OCI-LY7 (cell line): ENCODE measurements at regions not wholly inside any gene's neighbourhood (a gene's known extent, or its start where the extent isn't known, plus 50 kb on each side); places are given as distances from the start of the nearest gene placed in this dataset.

ENCODE experiments used
- EZH2phosphoT487 ChIP-seq: fragments of 200-600 bp; sonication (generic); IDR thresholded peaks from 2 replicates; pipeline ENCODE4 v1.6.1; 2018; ENCODE audit warnings: low read depth, borderline replicate concordance, mild to moderate bottlenecking, mixed run types, antibody characterized with exemption, low read length, moderate library complexity, mixed read lengths
- TF ChIP-seq, protein P1 (sequence below): fragments of 200-600 bp; sonication (generic); conservative IDR thresholded peaks from 2 replicates; pipeline ENCODE4 v1.5.1; 2014; ENCODE audit warnings: mild to moderate bottlenecking, antibody characterized with exemption, low read length, moderate library complexity, mixed read lengths

DNA sequence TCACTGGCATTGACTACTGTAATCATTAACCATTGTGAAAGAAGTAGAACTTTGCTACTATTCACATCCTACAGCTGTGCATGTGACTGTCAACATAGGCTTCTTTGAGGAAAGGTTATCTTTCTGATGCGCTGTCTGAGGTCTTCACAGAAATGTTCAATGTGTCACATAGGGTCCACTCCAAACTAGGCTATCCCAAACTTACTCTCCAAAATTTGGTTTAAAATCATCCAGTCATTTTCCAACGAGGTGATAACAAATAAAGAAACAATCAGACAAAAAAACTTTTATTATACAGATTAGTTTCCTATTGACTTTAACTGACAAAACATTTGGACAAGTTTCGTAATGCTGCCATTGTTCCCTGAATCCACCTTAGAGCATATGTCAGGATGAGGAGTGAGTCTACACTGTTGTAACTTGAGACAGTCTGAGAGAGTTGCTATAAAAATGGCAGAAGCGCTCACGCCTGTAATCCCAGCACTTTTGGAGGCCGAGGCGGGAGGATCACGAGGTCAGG, 511.6 kb downstream of the PLOD2 start:
- TF ChIP-seq, protein P1, sequence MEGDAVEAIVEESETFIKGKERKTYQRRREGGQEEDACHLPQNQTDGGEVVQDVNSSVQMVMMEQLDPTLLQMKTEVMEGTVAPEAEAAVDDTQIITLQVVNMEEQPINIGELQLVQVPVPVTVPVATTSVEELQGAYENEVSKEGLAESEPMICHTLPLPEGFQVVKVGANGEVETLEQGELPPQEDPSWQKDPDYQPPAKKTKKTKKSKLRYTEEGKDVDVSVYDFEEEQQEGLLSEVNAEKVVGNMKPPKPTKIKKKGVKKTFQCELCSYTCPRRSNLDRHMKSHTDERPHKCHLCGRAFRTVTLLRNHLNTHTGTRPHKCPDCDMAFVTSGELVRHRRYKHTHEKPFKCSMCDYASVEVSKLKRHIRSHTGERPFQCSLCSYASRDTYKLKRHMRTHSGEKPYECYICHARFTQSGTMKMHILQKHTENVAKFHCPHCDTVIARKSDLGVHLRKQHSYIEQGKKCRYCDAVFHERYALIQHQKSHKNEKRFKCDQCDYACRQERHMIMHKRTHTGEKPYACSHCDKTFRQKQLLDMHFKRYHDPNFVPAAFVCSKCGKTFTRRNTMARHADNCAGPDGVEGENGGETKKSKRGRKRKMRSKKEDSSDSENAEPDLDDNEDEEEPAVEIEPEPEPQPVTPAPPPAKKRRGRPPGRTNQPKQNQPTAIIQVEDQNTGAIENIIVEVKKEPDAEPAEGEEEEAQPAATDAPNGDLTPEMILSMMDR: no peak
- TF ChIP-seq EZH2phosphoT487: no peak
